ENCODE measurements at regions not wholly inside any gene's neighbourhood (a gene's known extent, or its start where the extent isn't known, plus 50 kb on each side); places are given as distances from the start of the nearest gene placed in this dataset.

- Mint-ChIP-seq H3K27ac (no peak overlapping the region), H3K4me1 (ENCODE audit: low read depth) (peaks cover 7% of the 10 kb centered on the region), H3K36me3 (ENCODE audit: low read depth) (no peaks in the 10 kb centered on the region), H3K27me3 (no peaks in the 10 kb centered on the region), H3K9me3 (no peaks in the 10 kb centered on the region), H3K4me3 (no peak overlapping the region)
- no peak overlapping the region for H3K27ac ChIP-seq (ENCODE audit: low read depth in 1 of 2, low read length in 2 of 2)
- no peaks in the 10 kb centered on the region for H3K27me3 ChIP-seq (ENCODE audit: control insufficient read depth in 1 of 2, insufficient read depth in 2 of 2, low read length in 2 of 2)
- no peaks in the 10 kb centered on the region for H3K9me3 ChIP-seq (ENCODE audit: control insufficient read depth in 1 of 2, insufficient read depth in 1 of 2, low read length in 2 of 2)
- no peak overlapping the region for H3K4me3 ChIP-seq (ENCODE audit: low read length)
- ChIA-PET CTCF (interaction anchor here (0.9 to 1.2 kb wide), 2 partner anchors 11 to 24 kb away, joined by 3 read pairs; no protein-coding TSS in a partner anchor), POLR2A (interaction anchor here (1.4 kb wide), 1 partner anchor 130 kb away, joined by 4 read pairs; the partner anchor contains the start of gene SESN3)
- no peak for TF ChIP-seq CTCF (IDR thresholded peaks at IDR 0.05)
- ATAC-seq (ENCODE audit: poor library complexity) (no peak), DNase-seq (no peak)
- intact Hi-C loops (cut with DNase I, micrococcal nuclease) = no loop called here
- H3K36me3 ChIP-seq (ENCODE audit: insufficient read depth, low read length) = no peaks in the 10 kb centered on the region
- no peaks in the 10 kb centered on the region for H3K4me1 ChIP-seq (ENCODE audit: insufficient read depth, low read length)
These were observed 130.2 kb upstream of the SESN3 start for GRCh38 chr11:95361180-95361579.

- no peaks in the 10 kb centered on the region for H3K9me3 Mint-ChIP-seq
- no peaks in the 10 kb centered on the region for H3K27me3 Mint-ChIP-seq
- peaks cover 5% of the 10 kb centered on the region for H3K4me1 Mint-ChIP-seq (ENCODE audit: low read depth)
- Histone ChIP-seq H3K9me3 (ENCODE audit: control insufficient read depth in 1 of 2, insufficient read depth in 1 of 2, low read length in 2 of 2) (no peaks in the 10 kb centered on the region), H3K36me3 (ENCODE audit: insufficient read depth, low read length) (no peaks in the 10 kb centered on the region), H3K27ac (ENCODE audit: low read depth in 1 of 2, low read length in 2 of 2) (no peak overlapping the region), H3K27me3 (ENCODE audit: control insufficient read depth in 1 of 2, insufficient read depth in 2 of 2, low read length in 2 of 2) (no peaks in the 10 kb centered on the region), H3K4me1 (ENCODE audit: insufficient read depth, low read length) (no peaks in the 10 kb centered on the region), H3K4me3 (ENCODE audit: low read length) (no peak overlapping the region)
- ChIA-PET POLR2A (interaction anchor here (1.4 kb wide), 1 partner anchor 129 kb away, joined by 4 read pairs; the partner anchor contains the start of gene SESN3), CTCF (no interaction called here)
- no peak for TF ChIP-seq CTCF (IDR thresholded peaks at IDR 0.05)
- H3K27ac Mint-ChIP-seq = no peak overlapping the region
- intact Hi-C loops (cut with DNase I, micrococcal nuclease) = no loop called here
- H3K36me3 Mint-ChIP-seq (ENCODE audit: low read depth) = no peaks in the 10 kb centered on the region
- H3K4me3 Mint-ChIP-seq = no peak overlapping the region
- DNase-seq (no peak), ATAC-seq (ENCODE audit: poor library complexity) (no peak)
These were observed 129.5 kb upstream of the SESN3 start for GRCh38 chr11:95360377-95361075.

- Mint-ChIP-seq H3K27ac (no peak overlapping the region), H3K4me3 (no peak overlapping the region), H3K9me3 (no peaks in the 10 kb centered on the region), H3K4me1 (ENCODE audit: low read depth) (no peaks in the 10 kb centered on the region), H3K36me3 (ENCODE audit: low read depth) (no peaks in the 10 kb centered on the region), H3K27me3 (no peaks in the 10 kb centered on the region)
- no peak for ATAC-seq (ENCODE audit: poor library complexity)
- ChIA-PET CTCF (no interaction called here), POLR2A (no interaction called here)
- DNase-seq = no peak
- no peaks in the 10 kb centered on the region for H3K4me1 ChIP-seq (ENCODE audit: insufficient read depth, low read length)
- intact Hi-C loops (cut with DNase I, micrococcal nuclease) = no loop called here
- TF ChIP-seq CTCF (IDR thresholded peaks at IDR 0.05) = no peak
- H3K36me3 ChIP-seq (ENCODE audit: insufficient read depth, low read length) = no peaks in the 10 kb centered on the region
- no peaks in the 10 kb centered on the region for H3K9me3 ChIP-seq (ENCODE audit: control insufficient read depth in 1 of 2, insufficient read depth in 1 of 2, low read length in 2 of 2)
- H3K4me3 ChIP-seq (ENCODE audit: low read length) = no peak overlapping the region
- no peaks in the 10 kb centered on the region for H3K27me3 ChIP-seq (ENCODE audit: control insufficient read depth in 1 of 2, insufficient read depth in 2 of 2, low read length in 2 of 2)
- no peak overlapping the region for H3K27ac ChIP-seq (ENCODE audit: low read depth in 1 of 2, low read length in 2 of 2)
These were observed 128.8 kb upstream of the SESN3 start for GRCh38 chr11:95359756-95360155.
